ENCODE measurements at regions not wholly inside any gene's neighbourhood (a gene's known extent, or its start where the extent isn't known, plus 50 kb on each side); places are given as distances from the start of the nearest gene placed in this dataset.

GRCh38 chr1:170241266-170241851, 95.6 kb downstream of the NTMT2 start:
- TF ChIP-seq CTCF (IDR thresholded peaks at IDR 0.05) (no peak), POLR2A (IDR thresholded peaks at IDR 0.05) (no peak)

All from right lobe of liver (tissue), 4 donors.